Type B pancreatic cell (in vitro differentiated cells): ENCODE measurements at regions not wholly inside any gene's neighbourhood (a gene's known extent, or its start where the extent isn't known, plus 50 kb on each side); places are given as distances from the start of the nearest gene placed in this dataset.
"Not testable (repeated sequence)": the region's sequence is repeated elsewhere in the genome, so short reads cannot be mapped to it uniquely, and the experiment has no call there.

ENCODE experiments used
- DNase-seq: peaks from one replicate; pipeline ENCODE4 v3.0.0; 2021; ENCODE audit warnings: mixed read lengths; ENCODE audit not compliant: unreplicated experiment; ENCODE audit errors: extremely low spot score
- H3K27ac Mint-ChIP-seq: 2 replicates; pipeline ENCODE4 v1.8.0; 2021; ENCODE audit warnings: mild to moderate bottlenecking, mixed read lengths
- H3K27me3 Mint-ChIP-seq: 2 replicates; pipeline ENCODE4 v1.8.0; 2021; ENCODE audit warnings: mixed read lengths
- H3K36me3 Mint-ChIP-seq: 2 replicates; pipeline ENCODE4 v1.8.0; 2021; ENCODE audit warnings: mixed read lengths
- H3K4me1 Mint-ChIP-seq: one replicate; pipeline ENCODE4 v1.8.0; 2021; ENCODE audit warnings: mixed read lengths; ENCODE audit not compliant: unreplicated experiment
- H3K4me3 Mint-ChIP-seq: 2 replicates; pipeline ENCODE4 v1.8.0; 2021; ENCODE audit warnings: mild to moderate bottlenecking, mixed read lengths
- H3K9me3 Mint-ChIP-seq: 2 replicates; pipeline ENCODE4 v1.8.0; 2021; ENCODE audit warnings: mixed read lengths
- CTCF ChIP-seq: fragments of 200-600 bp; sonication (generic); conservative IDR thresholded peaks from 2 replicates; pipeline ENCODE4 v1.5.0; 2021; ENCODE audit warnings: antibody characterized with exemption, mild to moderate bottlenecking

- no peaks in the 10 kb centered on the region for H3K27me3 Mint-ChIP-seq
- H3K9me3 Mint-ChIP-seq: no peaks in the 10 kb centered on the region
- no peaks in the 10 kb centered on the region for H3K4me1 Mint-ChIP-seq
- no peak overlapping the region for H3K27ac Mint-ChIP-seq
- H3K4me3 Mint-ChIP-seq: no peak overlapping the region
- no peaks in the 10 kb centered on the region for H3K36me3 Mint-ChIP-seq
- no peak for DNase-seq
- no peak for TF ChIP-seq CTCF
Observed at GRCh38 chr18:75846321-75846720, 418.8 kb upstream of the SMIM21 start.

GRCh38 chr18:75845413-75845812, 417.9 kb upstream of the SMIM21 start:
- Mint-ChIP-seq H3K4me3 (no peak overlapping the region), H3K4me1 (no peaks in the 10 kb centered on the region), H3K27me3 (no peaks in the 10 kb centered on the region), H3K36me3 (no peaks in the 10 kb centered on the region), H3K9me3 (no peaks in the 10 kb centered on the region), H3K27ac (no peak overlapping the region)
- no peak for DNase-seq
- no peak for TF ChIP-seq CTCF

- TF ChIP-seq CTCF: no peak
- Mint-ChIP-seq H3K4me3 (no peak overlapping the region), H3K36me3 (no peaks in the 10 kb centered on the region), H3K27ac (no peak overlapping the region), H3K4me1 (no peaks in the 10 kb centered on the region), H3K27me3 (no peaks in the 10 kb centered on the region), H3K9me3 (no peaks in the 10 kb centered on the region)
- no peak for DNase-seq
Observed at GRCh38 chr18:75844146-75844545, 416.6 kb upstream of the SMIM21 start.

DNA sequence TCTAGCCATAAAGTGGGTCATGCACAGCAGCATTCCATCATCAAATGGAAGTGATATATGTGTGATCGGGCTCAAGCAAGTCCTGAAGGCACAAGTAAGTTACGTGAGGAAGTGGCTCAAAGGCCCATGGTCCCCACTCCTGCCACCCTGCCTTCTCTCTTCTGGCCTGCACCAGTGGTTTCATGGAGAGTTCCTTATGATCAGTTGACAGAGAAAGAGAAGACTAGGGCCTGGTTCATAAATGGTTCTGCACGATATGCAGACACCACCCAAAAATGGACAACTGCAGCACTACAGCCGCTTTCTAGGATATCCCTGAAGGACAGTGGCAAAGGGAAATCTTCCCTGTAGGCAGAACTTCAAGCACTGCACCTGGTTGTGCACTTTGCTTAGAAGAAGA, 412.6 kb upstream of the SMIM21 start:
- no peaks in the 10 kb centered on the region for H3K27me3 Mint-ChIP-seq
- no peaks in the 10 kb centered on the region for H3K36me3 Mint-ChIP-seq
- no peaks in the 10 kb centered on the region for H3K9me3 Mint-ChIP-seq
- TF ChIP-seq CTCF: no peak
- H3K4me3 Mint-ChIP-seq: no peak overlapping the region
- no peak overlapping the region for H3K27ac Mint-ChIP-seq
- H3K4me1 Mint-ChIP-seq: no peaks in the 10 kb centered on the region
- DNase-seq: no peak

- H3K27ac Mint-ChIP-seq, H3K9me3 Mint-ChIP-seq, H3K4me3 Mint-ChIP-seq, DNase-seq, H3K4me1 Mint-ChIP-seq, H3K27me3 Mint-ChIP-seq, H3K36me3 Mint-ChIP-seq: not testable (repeated sequence)
Observed at GRCh38 chr18:75839686-75840085, 412.2 kb upstream of the SMIM21 start.

DNA sequence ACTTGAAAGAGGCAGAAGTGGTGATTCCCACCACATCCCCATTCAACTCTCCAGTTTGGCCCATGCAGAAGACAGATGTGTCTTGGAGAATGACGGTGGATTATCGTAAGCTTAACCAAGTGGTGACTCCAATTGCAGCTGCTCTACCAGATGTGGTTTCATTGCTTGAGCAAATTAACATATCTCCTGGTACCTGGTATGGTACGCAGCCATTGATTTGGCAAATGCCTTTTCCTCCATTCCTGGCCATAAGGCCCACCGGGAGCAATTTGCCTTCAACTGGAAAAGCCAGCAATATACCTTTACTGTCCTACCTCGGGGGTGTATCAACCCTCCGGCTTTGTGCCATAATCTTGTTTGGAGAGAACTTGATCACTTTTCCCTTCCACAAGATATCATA, 411.5 kb upstream of the SMIM21 start:
- Mint-ChIP-seq H3K27ac (no peak overlapping the region), H3K36me3 (no peaks in the 10 kb centered on the region), H3K4me1 (no peaks in the 10 kb centered on the region), H3K9me3 (no peaks in the 10 kb centered on the region), H3K27me3 (no peaks in the 10 kb centered on the region), H3K4me3 (no peak overlapping the region)
- no peak for DNase-seq
- no peak for TF ChIP-seq CTCF
